ENCODE measurements at regions not wholly inside any gene's neighbourhood (a gene's known extent, or its start where the extent isn't known, plus 50 kb on each side); places are given as distances from the start of the nearest gene placed in this dataset.

GRCh38 chr6:44053760-44054556 is 73.3 kb downstream of the MRPL14 start (continued):
- peak; percentile 32 for TF ChIP-seq ARID5B (CRISPR knock-in tag; IDR thresholded peaks at IDR 0.05)
- TF ChIP-seq TFDP2 (CRISPR knock-in tag; IDR thresholded peaks at IDR 0.05): no peak
- TF ChIP-seq LCORL (IDR thresholded peaks at IDR 0.05): no peak
- TF ChIP-seq LCORL (CRISPR knock-in tag; IDR thresholded peaks at IDR 0.05): no peak
- TF ChIP-seq FOXA1 (IDR thresholded peaks at IDR 0.05): no peak
- 0 out of 2 replicates have a peak, but pooled peaks have one; percentile 33 for TF ChIP-seq FOXA1 (CRISPR knock-in tag; IDR thresholded peaks at IDR 0.05)
- no peak for TF ChIP-seq ZNF597 (CRISPR knock-in tag; IDR thresholded peaks at IDR 0.05)
- no peak for TF ChIP-seq ZNF280B (CRISPR knock-in tag; IDR thresholded peaks at IDR 0.05; ENCODE audit: borderline replicate concordance)
- TF ChIP-seq ZFP36L2 (CRISPR knock-in tag; IDR thresholded peaks at IDR 0.05): no peak
- TF ChIP-seq AHR (CRISPR knock-in tag; IDR thresholded peaks at IDR 0.05): no peak
- no peak for TF ChIP-seq ZNF768 (CRISPR knock-in tag; IDR thresholded peaks at IDR 0.05)
- no peak for TF ChIP-seq SRY (CRISPR knock-in tag; IDR thresholded peaks at IDR 0.05)
- no peak for TF ChIP-seq ONECUT2 (CRISPR knock-in tag; IDR thresholded peaks at IDR 0.05)
- TF ChIP-seq FOXA3 (CRISPR knock-in tag; IDR thresholded peaks at IDR 0.05): peak; percentile 74
- TF ChIP-seq SOX5 (CRISPR knock-in tag; IDR thresholded peaks at IDR 0.05; ENCODE audit: borderline replicate concordance): 0 out of 2 replicates have a peak, but pooled peaks have one; percentile 27
- no peak for TF ChIP-seq AKNA (CRISPR knock-in tag; IDR thresholded peaks at IDR 0.05; ENCODE audit: borderline replicate concordance)
- TF ChIP-seq SALL1 (CRISPR knock-in tag; IDR thresholded peaks at IDR 0.05): peak; percentile 26; the same call in 1 of the 2 replicates
- TF ChIP-seq ZNF235 (CRISPR knock-in tag; IDR thresholded peaks at IDR 0.05; ENCODE audit: borderline replicate concordance): no peak
